ENCODE measurements at regions not wholly inside any gene's neighbourhood (a gene's known extent, or its start where the extent isn't known, plus 50 kb on each side); places are given as distances from the start of the nearest gene placed in this dataset.

- TF ChIP-seq CTCF (IDR thresholded peaks at IDR 0.05) (no peak), POLR2A (IDR thresholded peaks at IDR 0.05) (no peak)
Measured at GRCh38 chr22:27125539-27125938, 468.2 kb downstream of the MIAT start.
